ENCODE measurements at regions not wholly inside any gene's neighbourhood (a gene's known extent, or its start where the extent isn't known, plus 50 kb on each side); places are given as distances from the start of the nearest gene placed in this dataset.
"Not testable (repeated sequence)": the region's sequence is repeated elsewhere in the genome, so short reads cannot be mapped to it uniquely, and the experiment has no call there.

DNA sequence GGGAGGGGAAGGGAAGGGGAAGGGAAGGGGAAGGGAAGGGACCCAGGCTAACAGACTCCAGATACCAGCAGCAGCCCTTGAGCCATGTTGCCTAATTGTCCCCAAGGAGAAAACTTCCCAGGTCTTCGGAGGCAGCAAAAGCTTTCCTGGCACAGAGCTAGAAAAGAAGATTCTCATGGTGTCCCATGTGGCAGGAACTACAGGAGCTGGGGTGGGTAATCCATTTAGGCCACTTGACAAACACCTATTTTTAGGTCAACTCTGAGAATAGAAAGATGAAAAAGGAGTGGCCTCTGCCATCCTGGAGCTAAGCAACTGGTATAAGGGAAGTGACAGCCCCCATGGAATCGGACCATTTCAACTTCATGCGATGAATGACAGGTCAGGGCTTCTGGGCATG is 52.1 kb upstream of the SPDYE9 start:
- TF ChIP-seq CTCF (IDR thresholded peaks at IDR 0.05; ENCODE audit: low read depth, low read length, poor library complexity, severe bottlenecking); EZH2phosphoT487 (IDR thresholded peaks at IDR 0.05; ENCODE audit: borderline replicate concordance, low read length): not testable (repeated sequence)
